Spleen (tissue), 7 donors: ENCODE measurements at regions not wholly inside any gene's neighbourhood (a gene's known extent, or its start where the extent isn't known, plus 50 kb on each side); places are given as distances from the start of the nearest gene placed in this dataset.

Experiments
- POLR2AphosphoS5 ChIP-seq, 3 donors: sonication (generic); formaldehyde crosslinking; IDR thresholded peaks; one replicate each; pipeline ENCODE4 v1.5.1; 2017; ENCODE audit warnings: antibody characterized with exemption in 3 of 3
- TF ChIP-seq, protein P1 (sequence below), 11 experiments: fragments of 200-600 bp in 7 of 11; fragments of 450-650 bp in 4 of 11; sonication (generic) in 4 of 11; IDR thresholded peaks in 8 of 11; conservative IDR thresholded peaks in 3 of 11; 1 replicate in 7 of 11; 2 replicates in 4 of 11; pipeline versions ENCODE4 v1.4.0 to v1.8.0; 2016 to 2021; ENCODE audit warnings: antibody characterized with exemption in 11 of 11, inconsistent platforms in 4 of 11, mild to moderate bottlenecking in 1 of 11
- donor health status: DM: no; HTN: no; CAD: no; lungs with moderate emphysema.
- donor health status: DM: no; HTN: no; CAD: no.
- donor health status: DM: no; HTN: no; CAD: no.

DNA sequence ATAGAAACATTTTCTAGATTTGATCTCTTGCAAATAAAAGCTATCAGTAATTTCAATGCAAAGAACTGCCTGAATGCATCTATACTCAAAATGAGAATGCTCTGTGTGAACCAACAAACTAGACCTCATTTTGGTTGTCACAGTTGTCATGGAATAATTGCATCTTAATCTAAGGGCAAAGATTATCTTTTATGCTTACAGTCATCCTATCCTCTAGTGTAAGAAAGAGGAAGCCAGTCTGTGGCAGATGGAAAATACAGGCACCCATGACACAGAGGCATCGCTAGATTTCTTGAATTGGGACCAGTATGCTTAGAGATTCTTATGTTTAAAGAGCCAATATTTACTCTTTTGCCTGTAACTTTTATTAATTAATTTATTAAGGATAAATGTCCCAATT, 95.0 kb downstream of the MACIR start:
- TF ChIP-seq, protein P1, sequence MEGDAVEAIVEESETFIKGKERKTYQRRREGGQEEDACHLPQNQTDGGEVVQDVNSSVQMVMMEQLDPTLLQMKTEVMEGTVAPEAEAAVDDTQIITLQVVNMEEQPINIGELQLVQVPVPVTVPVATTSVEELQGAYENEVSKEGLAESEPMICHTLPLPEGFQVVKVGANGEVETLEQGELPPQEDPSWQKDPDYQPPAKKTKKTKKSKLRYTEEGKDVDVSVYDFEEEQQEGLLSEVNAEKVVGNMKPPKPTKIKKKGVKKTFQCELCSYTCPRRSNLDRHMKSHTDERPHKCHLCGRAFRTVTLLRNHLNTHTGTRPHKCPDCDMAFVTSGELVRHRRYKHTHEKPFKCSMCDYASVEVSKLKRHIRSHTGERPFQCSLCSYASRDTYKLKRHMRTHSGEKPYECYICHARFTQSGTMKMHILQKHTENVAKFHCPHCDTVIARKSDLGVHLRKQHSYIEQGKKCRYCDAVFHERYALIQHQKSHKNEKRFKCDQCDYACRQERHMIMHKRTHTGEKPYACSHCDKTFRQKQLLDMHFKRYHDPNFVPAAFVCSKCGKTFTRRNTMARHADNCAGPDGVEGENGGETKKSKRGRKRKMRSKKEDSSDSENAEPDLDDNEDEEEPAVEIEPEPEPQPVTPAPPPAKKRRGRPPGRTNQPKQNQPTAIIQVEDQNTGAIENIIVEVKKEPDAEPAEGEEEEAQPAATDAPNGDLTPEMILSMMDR (IDR thresholded peaks at IDR 0.05 in 8 of 11, conservative IDR thresholded peaks at IDR 0.05 in 3 of 11) = no peak
- TF ChIP-seq POLR2AphosphoS5 (IDR thresholded peaks at IDR 0.05) = no peak
